HG02870 (cell line): ENCODE measurements at regions not wholly inside any gene's neighbourhood (a gene's known extent, or its start where the extent isn't known, plus 50 kb on each side); places are given as distances from the start of the nearest gene placed in this dataset.

Source experiments
- ATAC-seq: cut with Tn5 transposase; IDR thresholded peaks from one replicate; pipeline ENCODE4 v1.9.1; 2021; ENCODE audit warnings: mild to moderate bottlenecking, moderate library complexity; ENCODE audit not compliant: unreplicated experiment

DNA sequence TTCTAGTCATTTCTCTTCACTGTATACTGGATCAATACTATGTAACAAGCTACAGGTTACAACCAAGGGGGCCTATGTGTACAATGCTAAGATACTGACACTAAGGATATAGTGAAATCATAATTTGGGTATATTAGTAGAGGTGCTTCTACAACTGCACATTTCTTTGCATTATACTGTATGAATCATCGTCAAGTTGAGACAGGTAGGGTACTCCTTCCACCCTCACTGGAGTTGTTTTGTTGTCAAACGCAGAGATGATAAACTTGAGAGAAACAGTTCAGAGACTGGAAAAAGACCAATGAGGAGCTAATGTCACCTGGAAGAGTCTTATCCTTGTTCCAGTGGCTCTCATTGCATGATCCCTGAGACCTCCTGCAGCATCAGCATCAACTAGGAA, 208.2 kb upstream of the PRPS1L1 start:
- ATAC-seq, result no peak

DNA sequence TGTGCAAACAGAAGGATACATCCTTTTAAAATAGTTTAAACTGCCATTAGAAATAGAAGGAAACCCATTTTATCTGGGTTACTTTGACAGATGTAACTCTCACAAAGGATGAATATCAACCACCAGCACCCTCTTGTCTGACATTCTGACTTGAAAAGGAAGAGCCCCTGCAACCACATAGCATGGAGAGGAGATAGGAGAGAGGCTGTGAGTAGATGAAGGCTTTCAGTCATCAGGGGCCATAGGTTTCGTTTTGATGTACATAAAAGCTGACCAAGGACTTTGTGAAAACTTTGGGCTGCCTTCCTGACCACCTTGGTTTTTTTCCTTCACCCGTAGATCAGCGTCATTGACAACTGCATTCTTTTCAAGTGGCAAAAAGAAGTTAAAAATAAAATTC, 211.6 kb upstream of the PRPS1L1 start:
- ATAC-seq, result no peak

DNA sequence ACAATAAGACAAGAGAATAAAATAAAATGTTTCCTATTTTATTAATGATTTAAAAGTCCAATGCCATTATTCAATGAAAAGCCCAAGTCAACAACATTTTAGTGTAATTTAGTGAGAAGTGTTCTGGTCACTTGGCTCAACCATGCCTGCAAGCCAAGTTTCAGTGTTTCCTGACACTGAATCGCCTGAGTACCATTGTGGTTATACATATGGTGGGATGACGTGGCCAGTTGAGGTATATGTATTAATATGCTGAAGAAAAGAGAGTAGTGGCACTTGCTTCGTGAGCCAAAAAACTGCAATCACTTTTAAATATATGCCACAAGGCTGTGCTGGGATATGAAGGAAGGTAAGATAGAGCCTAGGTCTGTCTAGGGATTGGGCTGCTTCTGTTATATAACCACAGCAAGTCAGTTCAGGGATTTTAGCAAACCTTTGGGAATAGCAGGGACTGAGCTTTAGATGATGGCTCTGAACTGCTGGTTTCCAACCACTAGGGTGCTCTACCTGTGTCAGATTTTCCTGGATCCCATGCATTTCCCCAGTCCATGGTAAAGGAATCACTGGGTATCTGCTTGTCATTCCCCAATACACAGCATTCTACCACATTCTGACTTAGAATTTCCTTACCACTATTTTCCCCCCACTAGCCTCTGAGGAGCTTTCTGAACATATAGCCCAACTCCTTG, 214.0 kb upstream of the PRPS1L1 start:
- ATAC-seq, result no peak

GRCh38 chr7:18243731-18244130, 216.1 kb upstream of the PRPS1L1 start:
- ATAC-seq, result no peak

- ATAC-seq, result no peak
These were observed 222.5 kb upstream of the PRPS1L1 start for GRCh38 chr7:18250133-18250532.

GRCh38 chr7:18257711-18258110, 230.1 kb upstream of the PRPS1L1 start:
- no peak for ATAC-seq

- ATAC-seq, result no peak
These were observed 233.5 kb upstream of the HDAC9 start for GRCh38 chr7:18262058-18262457.

DNA sequence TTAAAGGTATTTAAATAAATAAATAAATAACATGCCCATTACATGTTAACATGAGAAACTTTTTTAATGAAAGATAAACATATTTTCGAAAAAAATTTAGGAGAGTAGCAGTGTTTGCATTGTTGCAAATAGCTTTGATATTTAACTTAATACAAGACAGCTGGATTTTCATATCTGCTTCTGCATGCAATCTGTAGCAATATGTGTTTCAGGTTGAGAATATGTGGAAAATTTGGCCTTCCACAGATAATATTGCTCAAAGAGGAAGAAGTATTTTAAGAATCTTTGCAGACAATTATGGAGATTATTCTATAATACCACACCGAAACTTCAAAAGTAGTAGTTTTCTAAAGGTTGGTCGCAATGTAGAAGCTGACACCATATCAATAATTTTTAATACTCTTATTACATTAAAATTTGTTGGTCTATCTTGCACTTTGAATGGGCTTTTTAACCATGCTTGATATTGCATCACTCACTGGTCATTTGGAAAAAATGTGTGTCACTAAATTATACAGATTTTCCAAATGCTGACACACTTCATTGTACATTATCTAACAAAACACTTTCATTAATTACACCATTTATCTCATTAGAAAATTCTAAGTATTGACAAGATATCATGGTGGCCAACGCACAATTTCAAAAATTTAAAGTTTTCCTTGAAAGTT, 229.8 kb upstream of the HDAC9 start:
- ATAC-seq, result no peak

DNA sequence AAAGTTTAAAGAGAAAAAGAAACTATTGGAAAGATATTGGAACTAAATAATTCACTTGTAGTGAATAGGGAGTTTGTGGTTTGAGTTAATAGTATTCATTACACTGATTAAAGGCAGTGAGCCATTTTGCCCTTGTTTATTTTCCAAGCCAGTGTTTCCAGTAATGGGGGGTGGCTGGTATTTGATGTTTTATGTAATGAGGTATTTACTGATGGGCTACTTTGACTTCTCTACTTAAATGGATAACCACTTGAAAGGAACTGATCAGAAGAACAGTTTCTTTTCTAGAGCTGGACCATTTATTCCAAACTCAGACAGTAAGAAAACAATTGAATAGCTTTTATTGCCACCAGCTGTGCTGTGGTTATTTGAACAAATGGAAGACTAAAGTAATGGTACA, 227.0 kb upstream of the HDAC9 start:
- no peak for ATAC-seq

GRCh38 chr7:18276380-18276779, 219.2 kb upstream of the HDAC9 start:
- no peak for ATAC-seq

GRCh38 chr7:18278316-18278715, 217.2 kb upstream of the HDAC9 start:
- ATAC-seq, result no peak

DNA sequence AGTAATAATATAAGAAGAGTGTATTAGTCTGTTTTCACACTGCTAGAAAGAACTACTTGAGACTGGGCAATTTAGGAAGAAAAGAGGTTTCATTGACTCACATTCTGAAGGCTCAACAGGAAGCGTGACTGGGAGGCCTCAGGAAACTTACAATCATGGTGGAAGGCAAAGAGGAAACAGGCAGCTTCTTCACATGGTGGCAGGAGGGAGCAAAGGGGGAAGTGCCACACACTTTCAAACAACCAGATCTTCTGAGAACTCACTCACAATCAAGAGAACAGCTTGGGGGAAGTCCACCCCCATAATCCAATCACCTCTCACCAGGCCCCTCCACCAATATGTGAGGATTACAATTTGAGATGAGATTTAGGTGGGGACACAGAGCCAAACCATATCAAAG, 212.5 kb upstream of the HDAC9 start:
- no peak for ATAC-seq

GRCh38 chr7:18287482-18287881, 208.1 kb upstream of the HDAC9 start:
- ATAC-seq, result no peak

- no peak for ATAC-seq
These were observed 207.1 kb upstream of the HDAC9 start for GRCh38 chr7:18288322-18289037.

DNA sequence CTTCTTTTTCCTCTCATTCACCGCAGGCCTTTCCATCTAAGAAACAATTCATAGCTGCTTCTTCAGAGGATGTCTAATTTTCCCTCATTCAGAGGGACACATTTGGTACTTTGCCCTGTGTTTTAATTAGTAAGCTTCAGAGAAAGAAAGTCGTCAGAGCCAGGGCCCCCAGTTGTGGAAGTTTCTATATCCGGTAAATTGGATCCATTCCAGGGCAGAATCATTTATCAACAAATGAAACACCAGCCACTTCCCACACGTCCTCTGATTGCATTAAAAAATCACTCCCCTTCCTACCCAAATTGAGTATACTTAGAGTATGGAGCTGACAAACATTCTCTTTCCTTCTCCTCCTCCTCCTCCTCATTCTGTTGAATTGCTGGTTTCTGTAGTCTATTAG, 205.8 kb upstream of the HDAC9 start:
- ATAC-seq, result no peak

DNA sequence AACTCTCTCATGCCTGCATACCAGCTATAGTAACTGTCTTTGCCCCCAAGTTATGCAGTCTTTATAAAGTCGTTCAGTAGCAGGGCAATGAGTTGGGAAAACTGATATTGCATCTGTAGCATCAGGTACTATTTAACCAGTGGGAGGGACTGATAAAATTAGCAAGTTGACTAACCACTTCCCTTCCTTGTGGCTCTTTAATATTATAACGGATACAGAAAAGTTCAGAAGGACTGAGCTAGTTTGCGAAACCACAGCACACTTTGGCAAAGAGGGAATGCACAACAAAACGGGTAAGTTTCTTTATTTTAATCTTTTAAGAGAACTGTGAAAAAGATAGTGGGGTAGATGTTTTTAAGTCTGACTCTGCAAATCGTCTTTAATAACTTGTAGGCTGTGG, 205.3 kb upstream of the HDAC9 start:
- no peak for ATAC-seq

GRCh38 chr7:18290865-18291264, 204.7 kb upstream of the HDAC9 start:
- no peak for ATAC-seq

- no peak for ATAC-seq
These were observed 203.0 kb upstream of the HDAC9 start for GRCh38 chr7:18292584-18292983.

DNA sequence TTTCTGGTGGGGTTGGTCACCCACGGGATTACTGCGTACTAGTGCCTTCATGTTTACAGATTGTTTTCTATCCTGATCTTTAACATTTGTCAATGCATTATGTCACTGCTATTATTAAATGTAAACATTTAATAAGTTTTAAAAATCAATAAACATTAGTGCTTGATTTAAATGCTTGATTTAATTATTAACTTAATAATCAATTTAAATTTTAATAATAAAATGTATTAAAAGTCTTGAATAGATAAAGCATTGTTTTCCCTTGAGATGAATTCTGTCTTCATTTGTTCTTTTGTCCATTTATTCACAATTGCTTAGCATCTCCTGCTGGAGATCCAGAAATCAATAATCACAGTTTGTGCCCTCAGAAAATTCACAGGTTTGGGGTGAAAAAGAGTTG, 201.8 kb upstream of the HDAC9 start:
- ATAC-seq, result no peak

DNA sequence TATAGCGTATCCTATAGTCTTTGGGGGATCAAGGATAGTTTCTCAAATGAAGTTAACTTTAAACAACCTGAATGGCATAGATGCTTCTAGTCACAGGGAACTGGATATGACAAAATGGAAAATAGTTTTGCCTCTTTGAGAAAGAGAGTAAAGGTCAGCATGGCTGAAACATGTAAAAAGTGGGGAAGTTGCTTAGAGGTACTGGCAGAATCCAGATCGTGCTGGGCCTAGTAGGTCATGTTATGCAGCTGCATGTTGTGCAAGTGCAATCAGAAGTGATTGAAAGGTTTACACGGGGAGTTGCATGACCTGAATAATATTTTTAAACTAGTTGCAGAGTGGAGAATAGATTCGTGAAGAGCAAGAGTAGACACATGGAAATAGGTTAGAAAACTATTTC, 201.1 kb upstream of the HDAC9 start:
- no peak for ATAC-seq

DNA sequence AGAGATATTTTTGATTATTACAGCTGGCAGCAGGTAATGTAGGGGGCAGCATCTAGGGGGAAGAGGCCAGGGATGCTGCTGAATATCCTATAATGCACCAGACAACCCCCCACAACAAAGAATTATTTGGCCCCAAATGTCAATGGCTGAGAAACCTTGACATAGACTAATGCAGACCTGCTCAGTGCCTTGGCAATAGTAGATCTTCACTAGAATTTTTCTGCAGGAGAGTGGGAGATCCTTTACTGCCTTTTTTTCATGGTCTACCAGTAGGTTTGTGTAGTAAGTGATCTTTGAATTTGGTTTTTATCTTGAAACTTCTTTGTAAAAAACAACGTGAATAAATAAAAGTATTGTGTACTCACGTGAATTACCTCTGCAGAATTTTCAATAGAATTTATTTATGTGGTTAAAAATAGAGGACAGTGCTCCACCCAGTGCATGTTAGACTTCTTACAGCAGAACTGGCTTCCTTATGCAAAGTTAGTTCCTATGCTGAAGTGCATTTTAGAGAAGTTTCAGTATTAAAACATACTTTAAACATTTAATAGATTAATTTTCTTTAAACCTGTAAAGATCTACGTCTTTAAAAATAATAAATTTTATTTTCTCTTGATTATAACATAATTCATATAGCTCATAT, 199.6 kb upstream of the HDAC9 start:
- ATAC-seq, result no peak

DNA sequence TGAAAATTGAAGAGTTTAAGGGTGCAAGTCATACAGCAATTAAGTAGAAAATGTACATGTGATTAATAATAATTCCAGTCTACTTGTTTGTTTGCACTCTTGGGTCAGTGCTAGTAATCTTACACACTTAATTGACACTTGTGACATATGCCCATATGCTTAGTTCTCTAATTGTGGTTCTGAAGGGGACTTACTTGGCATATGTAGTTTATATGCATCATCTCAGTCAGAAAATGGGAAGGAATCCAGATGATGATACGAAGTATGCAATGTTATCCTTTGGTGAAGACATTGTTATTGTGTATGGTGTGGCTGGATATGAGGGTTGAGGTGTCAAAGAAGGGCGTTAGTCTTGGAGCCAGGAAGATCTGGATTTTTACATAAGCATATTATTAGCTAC, 193.5 kb upstream of the HDAC9 start:
- ATAC-seq, result no peak
